ENCODE measurements at regions not wholly inside any gene's neighbourhood (a gene's known extent, or its start where the extent isn't known, plus 50 kb on each side); places are given as distances from the start of the nearest gene placed in this dataset.

- no peaks in the 10 kb centered on the region for H3K4me1 ChIP-seq (ENCODE audit: control insufficient read depth in 1 of 2, insufficient read depth in 2 of 2, low read length in 2 of 2)
- H3K27ac ChIP-seq (ENCODE audit: low read depth, low read length): no peak overlapping the region
- no peak overlapping the region for H3K4me2 ChIP-seq (ENCODE audit: low read length)
- H3K9ac ChIP-seq (ENCODE audit: low read length): no peak overlapping the region
- H3K79me2 ChIP-seq (ENCODE audit: insufficient read depth, low read length): no peaks in the 10 kb centered on the region
- no peak overlapping the region for H3K4me3 ChIP-seq (replicated peaks in 1 of 2; ENCODE audit: low read depth in 1 of 2, low read length in 2 of 2)
- H2AFZ ChIP-seq (ENCODE audit: low read depth, low read length, poor library complexity, severe bottlenecking): no peak overlapping the region
- DNase-seq (ENCODE audit: low read depth, low spot score) (no peak), ATAC-seq (no peak)
- BruUV-seq (replicated peaks): no TSS peak
- H3K27me3 ChIP-seq (ENCODE audit: insufficient read depth, low read length): peaks cover 3% of the 10 kb centered on the region; the same call in 1 of the 2 replicates
- RAD21 ChIA-PET (ENCODE audit: low non-redundant PET in 1 of 2, low total read pairs in 2 of 2, uncharacterized antibody in 2 of 2, unreplicated experiment in 2 of 2): no interaction called here
- H3K9me3 ChIP-seq (ENCODE audit: control insufficient read depth in 1 of 2, insufficient read depth in 1 of 2, low read depth in 1 of 2, low read length in 2 of 2): no peaks in the 10 kb centered on the region
- intact Hi-C loops (cut with micrococcal nuclease): no loop called here
- CTCF ChIA-PET: no interaction called here
- TF ChIP-seq CBX3 (IDR thresholded peaks at IDR 0.05; ENCODE audit: low read depth): no peak
- no peak for TF ChIP-seq SIN3A (IDR thresholded peaks at IDR 0.05; ENCODE audit: low read depth)
- TF ChIP-seq SP1 (IDR thresholded peaks at IDR 0.05; ENCODE audit: low read depth): no peak
- TF ChIP-seq YY1 (IDR thresholded peaks at IDR 0.05; ENCODE audit: extremely low read depth, insufficient replicate concordance, low read depth, low read length): no peak
- TF ChIP-seq JUND (IDR thresholded peaks at IDR 0.05): no peak
- no peak for TF ChIP-seq ZBTB33 (IDR thresholded peaks at IDR 0.05; ENCODE audit: extremely low read depth, insufficient replicate concordance, low read length)
- TF ChIP-seq RAD21 (IDR thresholded peaks at IDR 0.05; ENCODE audit: low read depth): no peak
- TF ChIP-seq, protein P1, sequence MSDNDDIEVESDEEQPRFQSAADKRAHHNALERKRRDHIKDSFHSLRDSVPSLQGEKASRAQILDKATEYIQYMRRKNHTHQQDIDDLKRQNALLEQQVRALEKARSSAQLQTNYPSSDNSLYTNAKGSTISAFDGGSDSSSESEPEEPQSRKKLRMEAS (IDR thresholded peaks at IDR 0.05): no peak
- no peak for TF ChIP-seq CEBPB (IDR thresholded peaks at IDR 0.05; ENCODE audit: low read depth)
- no peak for TF ChIP-seq EZH2 (IDR thresholded peaks at IDR 0.05)
- TF ChIP-seq CTCF (IDR thresholded peaks at IDR 0.05 in 2 of 3, conservative IDR thresholded peaks at IDR 0.05 in 1 of 3; ENCODE audit: borderline replicate concordance in 1 of 3, insufficient read depth in 1 of 3, low read depth in 2 of 3, low read length in 2 of 3): no peak
- no peak for TF ChIP-seq POLR2AphosphoS5 (IDR thresholded peaks at IDR 0.05; ENCODE audit: low read depth, low read length)
- no peak for TF ChIP-seq ZNF274 (IDR thresholded peaks at IDR 0.05; ENCODE audit: low read depth, low read length)
- no peak for TF ChIP-seq TCF7L2 (IDR thresholded peaks at IDR 0.05; ENCODE audit: borderline replicate concordance, extremely low read depth, insufficient read depth, insufficient read length)
- TF ChIP-seq, protein P2, sequence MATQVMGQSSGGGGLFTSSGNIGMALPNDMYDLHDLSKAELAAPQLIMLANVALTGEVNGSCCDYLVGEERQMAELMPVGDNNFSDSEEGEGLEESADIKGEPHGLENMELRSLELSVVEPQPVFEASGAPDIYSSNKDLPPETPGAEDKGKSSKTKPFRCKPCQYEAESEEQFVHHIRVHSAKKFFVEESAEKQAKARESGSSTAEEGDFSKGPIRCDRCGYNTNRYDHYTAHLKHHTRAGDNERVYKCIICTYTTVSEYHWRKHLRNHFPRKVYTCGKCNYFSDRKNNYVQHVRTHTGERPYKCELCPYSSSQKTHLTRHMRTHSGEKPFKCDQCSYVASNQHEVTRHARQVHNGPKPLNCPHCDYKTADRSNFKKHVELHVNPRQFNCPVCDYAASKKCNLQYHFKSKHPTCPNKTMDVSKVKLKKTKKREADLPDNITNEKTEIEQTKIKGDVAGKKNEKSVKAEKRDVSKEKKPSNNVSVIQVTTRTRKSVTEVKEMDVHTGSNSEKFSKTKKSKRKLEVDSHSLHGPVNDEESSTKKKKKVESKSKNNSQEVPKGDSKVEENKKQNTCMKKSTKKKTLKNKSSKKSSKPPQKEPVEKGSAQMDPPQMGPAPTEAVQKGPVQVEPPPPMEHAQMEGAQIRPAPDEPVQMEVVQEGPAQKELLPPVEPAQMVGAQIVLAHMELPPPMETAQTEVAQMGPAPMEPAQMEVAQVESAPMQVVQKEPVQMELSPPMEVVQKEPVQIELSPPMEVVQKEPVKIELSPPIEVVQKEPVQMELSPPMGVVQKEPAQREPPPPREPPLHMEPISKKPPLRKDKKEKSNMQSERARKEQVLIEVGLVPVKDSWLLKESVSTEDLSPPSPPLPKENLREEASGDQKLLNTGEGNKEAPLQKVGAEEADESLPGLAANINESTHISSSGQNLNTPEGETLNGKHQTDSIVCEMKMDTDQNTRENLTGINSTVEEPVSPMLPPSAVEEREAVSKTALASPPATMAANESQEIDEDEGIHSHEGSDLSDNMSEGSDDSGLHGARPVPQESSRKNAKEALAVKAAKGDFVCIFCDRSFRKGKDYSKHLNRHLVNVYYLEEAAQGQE (IDR thresholded peaks at IDR 0.05; ENCODE audit: low read depth): no peak
- no peak for TF ChIP-seq EZH2phosphoT487 (IDR thresholded peaks at IDR 0.05; ENCODE audit: borderline replicate concordance)
- H4K20me1 ChIP-seq (ENCODE audit: insufficient read depth): no peaks in the 10 kb centered on the region
- no peaks in the 10 kb centered on the region for H3K36me3 ChIP-seq (ENCODE audit: control insufficient read depth in 1 of 2, insufficient read depth in 2 of 2, low read length in 2 of 2)
- no peaks in the 10 kb centered on the region for H3K9me2 ChIP-seq (ENCODE audit: insufficient read depth)
- POLR2A ChIA-PET: no interaction called here
These were observed 126.9 kb upstream of the GRK3 start for GRCh38 chr22:25437414-25438160.
